GM12864 (cell line): ENCODE measurements at regions not wholly inside any gene's neighbourhood (a gene's known extent, or its start where the extent isn't known, plus 50 kb on each side); places are given as distances from the start of the nearest gene placed in this dataset.

Experiments used
- DNase-seq: peaks from one replicate; pipeline ENCODE4 v3.0.0-alpha.2; 2011; ENCODE audit warnings: low read depth
- H3K4me3 ChIP-seq: 2 replicates; pipeline ENCODE4 v1.5.1; 2011; ENCODE audit warnings: mild to moderate bottlenecking, low read depth, low read length, control low read depth
- TF ChIP-seq, protein P1 (sequence below): IDR thresholded peaks from 2 replicates; pipeline ENCODE4 v1.5.1; 2011; ENCODE audit warnings: low read depth, mild to moderate bottlenecking, moderate library complexity, low read length, control low read depth, inconsistent platforms; ENCODE audit errors: missing control alignments

DNA sequence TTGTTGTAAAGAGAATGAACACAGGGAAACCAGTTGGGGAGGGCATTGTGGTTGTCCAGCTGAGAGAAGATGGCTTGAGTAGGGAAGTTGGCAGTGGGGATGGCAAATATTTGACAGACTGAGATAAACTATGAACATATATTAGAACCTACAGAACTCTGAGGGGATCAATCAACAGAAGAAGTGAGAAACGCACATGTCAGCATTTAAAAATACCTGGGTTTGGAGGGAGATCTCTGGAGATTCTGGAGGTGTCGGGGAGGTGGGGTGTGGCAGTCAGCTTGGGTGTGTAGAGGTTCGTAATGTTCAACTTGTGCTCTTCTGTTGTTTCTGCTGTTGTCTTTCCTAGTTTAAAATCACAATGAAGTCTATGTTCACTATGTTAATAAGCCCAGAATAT is 517.8 kb downstream of the AACS start:
- DNase-seq = no peak
- no peak overlapping the region for H3K4me3 ChIP-seq
- TF ChIP-seq, protein P1, sequence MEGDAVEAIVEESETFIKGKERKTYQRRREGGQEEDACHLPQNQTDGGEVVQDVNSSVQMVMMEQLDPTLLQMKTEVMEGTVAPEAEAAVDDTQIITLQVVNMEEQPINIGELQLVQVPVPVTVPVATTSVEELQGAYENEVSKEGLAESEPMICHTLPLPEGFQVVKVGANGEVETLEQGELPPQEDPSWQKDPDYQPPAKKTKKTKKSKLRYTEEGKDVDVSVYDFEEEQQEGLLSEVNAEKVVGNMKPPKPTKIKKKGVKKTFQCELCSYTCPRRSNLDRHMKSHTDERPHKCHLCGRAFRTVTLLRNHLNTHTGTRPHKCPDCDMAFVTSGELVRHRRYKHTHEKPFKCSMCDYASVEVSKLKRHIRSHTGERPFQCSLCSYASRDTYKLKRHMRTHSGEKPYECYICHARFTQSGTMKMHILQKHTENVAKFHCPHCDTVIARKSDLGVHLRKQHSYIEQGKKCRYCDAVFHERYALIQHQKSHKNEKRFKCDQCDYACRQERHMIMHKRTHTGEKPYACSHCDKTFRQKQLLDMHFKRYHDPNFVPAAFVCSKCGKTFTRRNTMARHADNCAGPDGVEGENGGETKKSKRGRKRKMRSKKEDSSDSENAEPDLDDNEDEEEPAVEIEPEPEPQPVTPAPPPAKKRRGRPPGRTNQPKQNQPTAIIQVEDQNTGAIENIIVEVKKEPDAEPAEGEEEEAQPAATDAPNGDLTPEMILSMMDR = no peak

DNA sequence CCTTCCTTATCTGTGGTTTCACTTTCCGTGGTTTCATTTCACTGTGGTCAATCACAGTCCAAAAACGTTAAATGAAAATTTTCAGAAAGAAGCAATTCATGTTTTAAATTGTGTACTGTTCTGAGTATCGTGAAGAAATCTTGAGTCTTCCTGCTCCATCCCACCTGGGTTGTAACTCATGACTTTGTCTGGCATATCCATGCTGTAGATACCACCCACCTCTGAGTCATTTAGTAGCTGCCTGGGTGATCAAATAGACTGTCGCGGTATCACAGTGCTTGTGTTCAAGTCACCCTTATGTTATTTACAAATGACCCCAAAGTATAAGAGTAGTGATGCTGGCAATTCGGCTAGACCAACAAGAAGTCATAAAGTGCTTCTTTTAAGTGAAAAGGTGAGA is 521.2 kb downstream of the AACS start:
- DNase-seq = no peak
- H3K4me3 ChIP-seq = no peak overlapping the region
- TF ChIP-seq, protein P1 = no peak

DNA sequence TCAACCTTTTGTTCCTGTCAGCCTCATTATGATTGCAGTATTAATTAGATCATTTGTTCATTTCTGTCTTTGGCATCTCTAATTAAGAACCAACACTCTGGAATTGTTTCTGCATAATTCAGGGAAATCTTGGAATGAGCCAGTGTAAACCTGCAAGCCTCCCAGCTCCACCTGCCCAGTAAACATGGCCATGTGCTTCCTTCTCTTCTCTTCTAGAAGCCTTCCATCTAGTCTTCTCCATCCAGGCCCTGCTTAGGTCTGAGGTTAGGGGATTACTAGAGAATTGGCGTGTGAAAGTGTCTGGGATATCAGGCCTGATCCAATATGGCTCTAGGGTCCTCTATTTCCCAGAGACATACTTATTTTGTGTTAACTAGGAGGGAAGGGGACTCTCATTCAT is 528.0 kb downstream of the AACS start:
- no peak overlapping the region for H3K4me3 ChIP-seq
- TF ChIP-seq, protein P1 = no peak
- no peak for DNase-seq

DNA sequence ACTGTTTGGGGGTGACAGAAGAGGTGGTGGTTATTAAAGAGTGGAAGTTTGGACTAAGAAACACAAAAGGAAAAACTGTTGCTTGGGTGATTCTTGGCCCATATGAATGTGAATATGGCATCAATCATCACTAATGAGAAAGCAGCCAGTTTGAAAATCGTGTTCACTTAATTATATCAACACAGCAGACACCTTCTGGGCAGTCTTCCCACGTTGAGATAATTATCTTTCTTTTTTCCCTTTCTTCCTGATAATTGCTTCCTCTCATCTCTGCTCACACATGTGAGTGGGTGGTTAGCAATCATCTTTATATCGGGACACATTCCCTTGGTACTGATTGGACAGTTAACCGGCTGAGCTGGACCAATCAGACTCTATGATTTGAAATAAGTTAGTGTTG is 539.7 kb downstream of the AACS start:
- no peak for DNase-seq
- TF ChIP-seq, protein P1 = no peak

DNA sequence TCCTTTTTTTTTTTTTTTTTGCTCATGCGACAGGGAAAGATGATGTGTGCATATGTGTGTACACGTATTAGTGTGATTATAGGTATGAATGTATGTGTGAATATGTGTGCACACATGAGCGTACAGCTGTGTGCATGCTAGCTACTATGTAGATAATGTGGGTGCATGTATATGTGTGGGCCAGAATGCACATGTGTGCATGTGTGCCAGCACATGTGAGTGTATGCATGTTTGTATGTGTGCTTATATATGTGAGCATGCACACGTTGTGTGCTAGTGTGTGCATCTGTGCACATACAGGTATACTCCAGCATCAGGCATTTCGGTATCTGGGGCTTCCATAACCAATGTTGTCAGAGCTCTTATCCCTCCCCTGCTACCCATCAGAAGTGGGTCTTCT is 541.1 kb downstream of the AACS start:
- TF ChIP-seq, protein P1 = no peak
- no peak for DNase-seq
- H3K4me3 ChIP-seq = no peak overlapping the region

More for the DNA sequence above, 539.7 kb downstream of the AACS start:
- H3K4me3 ChIP-seq = no peak overlapping the region

DNA sequence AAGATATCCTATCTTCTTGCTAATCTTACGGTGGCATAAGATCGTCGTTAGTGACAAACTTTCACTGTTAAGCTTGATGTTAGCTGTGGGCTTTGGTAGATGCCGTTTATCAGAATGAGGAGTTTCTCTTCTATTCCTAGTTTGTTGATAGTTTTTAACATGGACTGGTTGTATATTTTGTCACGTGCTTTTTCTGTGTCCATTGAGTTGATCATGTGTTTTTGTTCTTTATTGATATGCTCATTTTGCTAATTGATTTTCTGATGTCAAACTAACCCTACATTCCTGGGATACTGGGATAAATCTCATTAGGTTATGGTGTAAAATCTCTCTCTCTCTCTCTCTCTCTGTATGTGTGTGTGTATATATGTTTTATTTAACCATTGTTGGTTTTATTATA is 545.1 kb downstream of the AACS start:
- TF ChIP-seq, protein P1 = no peak
- no peak overlapping the region for H3K4me3 ChIP-seq

DNA sequence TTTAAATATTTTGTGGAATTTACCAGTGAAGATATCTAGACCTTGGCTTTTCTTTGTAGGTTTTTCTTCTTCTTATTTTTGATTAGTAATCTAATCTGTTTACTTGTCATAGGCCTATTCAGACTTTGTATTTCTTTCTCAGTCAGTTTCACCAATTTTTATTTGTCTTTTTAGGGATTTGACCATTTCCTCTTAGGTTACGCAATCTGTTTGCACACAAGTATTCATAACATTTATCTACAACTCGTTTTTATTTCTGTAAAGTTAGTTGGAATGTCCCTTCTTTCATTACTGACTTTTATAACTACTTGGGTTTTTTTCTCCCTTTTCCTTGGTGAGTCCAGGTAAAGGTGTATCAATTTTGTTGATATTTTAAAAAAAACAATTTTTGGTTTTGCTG is 545.7 kb downstream of the AACS start:
- DNase-seq = no peak
- TF ChIP-seq, protein P1 = no peak
- H3K4me3 ChIP-seq = no peak overlapping the region

More for the DNA sequence above, 545.1 kb downstream of the AACS start:
- DNase-seq = no peak
